Sigmoid colon (tissue), 6 donors: ENCODE measurements at regions not wholly inside any gene's neighbourhood (a gene's known extent, or its start where the extent isn't known, plus 50 kb on each side); places are given as distances from the start of the nearest gene placed in this dataset.

ENCODE experiments used
- DNase-seq: peaks from one replicate; pipeline ENCODE4 v3.0.0-alpha.2; 2019
- H3K27ac ChIP-seq, 4 donors: fragments of 200-600 bp; sonication (generic); one replicate each; pipeline ENCODE4 v1.5.1; 2016 to 2019; ENCODE audit warnings: mild to moderate bottlenecking in 1 of 4
- H3K27me3 ChIP-seq, 3 donors: fragments of 200-600 bp; sonication (generic); one replicate each; pipeline ENCODE4 v1.5.1; 2019; ENCODE audit warnings: mild to moderate bottlenecking in 1 of 3
- H3K36me3 ChIP-seq, 4 donors: fragments of 200-600 bp; sonication (generic); one replicate each; pipeline ENCODE4 v1.5.1; 2016 to 2019
- H3K4me1 ChIP-seq, 4 donors: fragments of 200-600 bp; sonication (generic); one replicate each; pipeline ENCODE4 v1.5.1; 2017 to 2019
- H3K4me3 ChIP-seq, 4 donors: fragments of 200-600 bp; sonication (generic); one replicate each; pipeline ENCODE4 v1.5.1; 2017 to 2019; ENCODE audit warnings: mild to moderate bottlenecking in 2 of 4, moderate library complexity in 1 of 4
- H3K9me3 ChIP-seq, 4 donors: fragments of 200-600 bp in 3 of 4; sonication (generic) in 3 of 4; one replicate each; pipeline versions ENCODE4 v1.5.1 to v1.6.1; 2013 to 2019
- EP300 ChIP-seq, 4 donors: sonication (generic); formaldehyde crosslinking; IDR thresholded peaks; one replicate each; pipeline ENCODE4 v1.6.1; 2017; ENCODE audit warnings: antibody characterized with exemption in 4 of 4
- POLR2A ChIP-seq, 2 donors: fragments of 450-650 bp; IDR thresholded peaks; one replicate each; pipeline ENCODE4 v1.6.1; 2016; ENCODE audit warnings: antibody characterized with exemption in 2 of 2, mild to moderate bottlenecking in 2 of 2, moderate library complexity in 2 of 2
- POLR2AphosphoS5 ChIP-seq, 4 donors: sonication (generic); formaldehyde crosslinking; IDR thresholded peaks; one replicate each; pipeline ENCODE4 v1.6.1; 2017; ENCODE audit warnings: antibody characterized with exemption in 4 of 4
- WGBS, 2 donors: extraction: QIAGEN DNeasy Blood & Tissue Kit; methylation state at CpG; one replicate each; pipeline ENCODE4 v1.1.7; 2013; 5-methylcytosine and 5-hydroxymethylcytosine counted together
- intact Hi-C: fragments of 100-400 bp; cut with DNase I; formaldehyde crosslinking; loops from one replicate; pipeline ENCODE4 v1.15.1; 2023
- TF ChIP-seq, protein P1 (sequence below), 4 experiments: fragments of 450-650 bp in 3 of 4; fragments of 200-600 bp in 1 of 4; IDR thresholded peaks; one replicate each; pipeline ENCODE4 v1.5.1; 2016 to 2019; ENCODE audit warnings: antibody characterized with exemption in 4 of 4, mild to moderate bottlenecking in 3 of 4, moderate library complexity in 2 of 4
- donor health status: healthy with polysubstance abuse.
- donor health status: healthy.

DNA sequence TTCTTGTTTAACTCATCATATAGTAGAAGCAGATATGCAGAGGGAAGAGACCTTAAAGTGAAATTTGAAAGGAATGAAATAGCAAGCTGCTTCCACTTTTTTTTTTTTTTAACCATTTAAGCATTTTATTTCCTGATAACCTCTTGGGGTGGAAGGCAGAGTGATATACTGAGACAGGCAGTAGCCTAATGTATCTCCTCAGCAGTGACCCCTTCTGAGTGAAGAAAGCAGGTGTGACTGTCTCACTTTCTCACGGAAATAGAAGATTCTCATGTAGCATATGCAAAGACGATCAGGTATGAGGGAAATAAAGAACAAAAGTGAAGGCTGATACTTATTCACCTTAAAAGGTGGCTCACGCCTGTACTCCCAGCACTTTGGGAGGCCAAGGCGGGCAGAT lies 187.1 kb upstream of the STXBP5 start:
- Histone ChIP-seq H3K27ac (no peak overlapping the region), H3K27me3 (no peaks in the 10 kb centered on the region), H3K4me1 (no peaks in the 10 kb centered on the region), H3K9me3 (no peaks in the 10 kb centered on the region), H3K36me3 (no peaks in the 10 kb centered on the region), H3K4me3 (no peak overlapping the region)
- intact Hi-C loops, result no loop called here
- WGBS, 2 donors, result 91 to 93% methylated on average over 4 of the region's 4 CpGs
- TF ChIP-seq EP300 (IDR thresholded peaks at IDR 0.05) (no peak), POLR2A (IDR thresholded peaks at IDR 0.05) (no peak), POLR2AphosphoS5 (IDR thresholded peaks at IDR 0.05) (no peak)
- TF ChIP-seq, protein P1, sequence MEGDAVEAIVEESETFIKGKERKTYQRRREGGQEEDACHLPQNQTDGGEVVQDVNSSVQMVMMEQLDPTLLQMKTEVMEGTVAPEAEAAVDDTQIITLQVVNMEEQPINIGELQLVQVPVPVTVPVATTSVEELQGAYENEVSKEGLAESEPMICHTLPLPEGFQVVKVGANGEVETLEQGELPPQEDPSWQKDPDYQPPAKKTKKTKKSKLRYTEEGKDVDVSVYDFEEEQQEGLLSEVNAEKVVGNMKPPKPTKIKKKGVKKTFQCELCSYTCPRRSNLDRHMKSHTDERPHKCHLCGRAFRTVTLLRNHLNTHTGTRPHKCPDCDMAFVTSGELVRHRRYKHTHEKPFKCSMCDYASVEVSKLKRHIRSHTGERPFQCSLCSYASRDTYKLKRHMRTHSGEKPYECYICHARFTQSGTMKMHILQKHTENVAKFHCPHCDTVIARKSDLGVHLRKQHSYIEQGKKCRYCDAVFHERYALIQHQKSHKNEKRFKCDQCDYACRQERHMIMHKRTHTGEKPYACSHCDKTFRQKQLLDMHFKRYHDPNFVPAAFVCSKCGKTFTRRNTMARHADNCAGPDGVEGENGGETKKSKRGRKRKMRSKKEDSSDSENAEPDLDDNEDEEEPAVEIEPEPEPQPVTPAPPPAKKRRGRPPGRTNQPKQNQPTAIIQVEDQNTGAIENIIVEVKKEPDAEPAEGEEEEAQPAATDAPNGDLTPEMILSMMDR (IDR thresholded peaks at IDR 0.05), result no peak
- DNase-seq, result no peak

DNA sequence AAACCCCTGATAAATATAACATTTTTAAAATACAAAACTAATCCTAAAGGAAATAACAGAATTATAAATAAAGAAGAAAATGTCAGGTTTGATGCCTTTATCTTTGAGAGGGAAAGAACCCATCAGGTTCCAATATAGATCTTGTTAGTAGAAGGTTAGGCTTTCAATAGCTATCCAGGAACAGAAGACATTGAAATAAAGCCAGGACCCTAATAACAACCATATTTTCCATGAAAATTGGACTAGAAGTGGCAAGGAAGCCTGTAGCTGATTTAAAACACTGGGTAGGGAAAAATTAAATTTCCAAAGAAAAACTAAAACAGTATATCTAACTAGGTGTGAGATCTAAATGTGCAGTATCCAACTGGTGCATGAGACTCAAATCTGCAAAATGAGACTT lies 185.2 kb upstream of the STXBP5 start:
- TF ChIP-seq POLR2A (IDR thresholded peaks at IDR 0.05) (no peak), EP300 (IDR thresholded peaks at IDR 0.05) (no peak), POLR2AphosphoS5 (IDR thresholded peaks at IDR 0.05) (no peak)
- TF ChIP-seq, protein P1 (IDR thresholded peaks at IDR 0.05), result no peak
- DNase-seq, result no peak
- intact Hi-C loops, result no loop called here
- Histone ChIP-seq H3K27ac (no peak overlapping the region), H3K27me3 (no peaks in the 10 kb centered on the region), H3K4me1 (no peaks in the 10 kb centered on the region), H3K4me3 (no peak overlapping the region), H3K36me3 (no peaks in the 10 kb centered on the region), H3K9me3 (no peaks in the 10 kb centered on the region)

- no peak for DNase-seq
- no peaks in the 10 kb centered on the region for H3K9me3 ChIP-seq
- TF ChIP-seq, protein P1 (IDR thresholded peaks at IDR 0.05), result no peak
- no peak for TF ChIP-seq EP300 (IDR thresholded peaks at IDR 0.05)
- TF ChIP-seq POLR2AphosphoS5 (IDR thresholded peaks at IDR 0.05), result no peak
- no peak for TF ChIP-seq POLR2A (IDR thresholded peaks at IDR 0.05)
- H3K27ac ChIP-seq, result no peak overlapping the region
- H3K27me3 ChIP-seq, result no peaks in the 10 kb centered on the region
- intact Hi-C loops, result no loop called here
- no peak overlapping the region for H3K4me3 ChIP-seq
- 75 to 88% methylated on average over 2 of the region's 2 CpGs for WGBS, 2 donors
- H3K36me3 ChIP-seq, result no peaks in the 10 kb centered on the region
- H3K4me1 ChIP-seq, result no peaks in the 10 kb centered on the region
Observed at GRCh38 chr6:147022041-147022440, 182.2 kb upstream of the STXBP5 start.

- intact Hi-C loops, result no loop called here
- Histone ChIP-seq H3K36me3 (no peaks in the 10 kb centered on the region), H3K4me3 (no peak overlapping the region), H3K27ac (no peak overlapping the region), H3K4me1 (no peaks in the 10 kb centered on the region), H3K9me3 (no peaks in the 10 kb centered on the region), H3K27me3 (no peaks in the 10 kb centered on the region)
- DNase-seq, result no peak
- TF ChIP-seq POLR2A (IDR thresholded peaks at IDR 0.05) (no peak), EP300 (IDR thresholded peaks at IDR 0.05) (no peak), POLR2AphosphoS5 (IDR thresholded peaks at IDR 0.05) (no peak)
- TF ChIP-seq, protein P1 (IDR thresholded peaks at IDR 0.05), result no peak
Observed at GRCh38 chr6:147023148-147023547, 181.1 kb upstream of the STXBP5 start.

- intact Hi-C loops, result no loop called here
- H3K9me3 ChIP-seq, result no peaks in the 10 kb centered on the region
- WGBS, 2 donors, result 88 to 91% methylated on average over 3 of the region's 3 CpGs
- H3K27ac ChIP-seq, result no peak overlapping the region
- no peaks in the 10 kb centered on the region for H3K36me3 ChIP-seq
- no peaks in the 10 kb centered on the region for H3K27me3 ChIP-seq
- no peak for DNase-seq
- no peak overlapping the region for H3K4me3 ChIP-seq
- TF ChIP-seq, protein P1 (IDR thresholded peaks at IDR 0.05), result no peak
- TF ChIP-seq EP300 (IDR thresholded peaks at IDR 0.05), result no peak
- TF ChIP-seq POLR2AphosphoS5 (IDR thresholded peaks at IDR 0.05), result no peak
- TF ChIP-seq POLR2A (IDR thresholded peaks at IDR 0.05), result no peak
- H3K4me1 ChIP-seq, result no peaks in the 10 kb centered on the region
Observed at GRCh38 chr6:147023581-147023980, 180.6 kb upstream of the STXBP5 start.
